ENCODE measurements at regions not wholly inside any gene's neighbourhood (a gene's known extent, or its start where the extent isn't known, plus 50 kb on each side); places are given as distances from the start of the nearest gene placed in this dataset.

GRCh38 chr11:115576606-115577380 lies 72.6 kb upstream of the CADM1 start:
- TF ChIP-seq CTCF (IDR thresholded peaks at IDR 0.05) (no peak), POLR2A (IDR thresholded peaks at IDR 0.05) (no peak)
